Fibroblast of skin of left quadriceps (primary cell): ENCODE measurements at regions not wholly inside any gene's neighbourhood (a gene's known extent, or its start where the extent isn't known, plus 50 kb on each side); places are given as distances from the start of the nearest gene placed in this dataset.
A peak's percentile ranks its signal among the peaks of the same experiment; 100 is the strongest.

ENCODE experiments used
- DNase-seq, 2 experiments: peaks; one replicate each; pipeline ENCODE4 v3.0.0-alpha.2; 2013; ENCODE audit warnings: low read depth in 2 of 2

- no peak for DNase-seq
These were observed 113.7 kb downstream of the RNASET2 start for GRCh38 chr6:166842607-166843006.

- no peak for DNase-seq
These were observed 115.1 kb downstream of the RNASET2 start for GRCh38 chr6:166841216-166841615.

GRCh38 chr6:166839569-166839968 is 116.8 kb downstream of the RNASET2 start:
- no peak for DNase-seq

GRCh38 chr6:166838987-166839386 is 117.4 kb downstream of the RNASET2 start:
- DNase-seq = no peak

- DNase-seq = no peak
These were observed 119.3 kb downstream of the RNASET2 start for GRCh38 chr6:166836785-166837718.

- DNase-seq = no peak
These were observed 122.3 kb downstream of the RNASET2 start for GRCh38 chr6:166834049-166834448.

- DNase-seq = no peak
These were observed 125.4 kb downstream of the RNASET2 start for GRCh38 chr6:166830891-166831363.

GRCh38 chr6:166830185-166830890 is 126.0 kb downstream of the RNASET2 start:
- DNase-seq = no peak

- no peak for DNase-seq
These were observed 130.1 kb downstream of the RNASET2 start for GRCh38 chr6:166826264-166826663.

- peak in 1 of 2 experiments; percentile 4 for DNase-seq
These were observed 130.7 kb downstream of the RNASET2 start for GRCh38 chr6:166825553-166826145.

- no peak for DNase-seq
These were observed 131.5 kb downstream of the RNASET2 start for GRCh38 chr6:166824880-166825250.

- DNase-seq = no peak
These were observed 132.0 kb downstream of the RNASET2 start for GRCh38 chr6:166824146-166824879.

GRCh38 chr6:166822609-166823008 is 133.7 kb downstream of the RNASET2 start:
- DNase-seq = no peak

- no peak for DNase-seq
These were observed 135.9 kb downstream of the RNASET2 start for GRCh38 chr6:166820483-166820882.

- no peak for DNase-seq
These were observed 136.3 kb downstream of the RNASET2 start for GRCh38 chr6:166820070-166820469.

GRCh38 chr6:166815629-166816028 is 140.7 kb downstream of the RNASET2 start:
- no peak for DNase-seq

GRCh38 chr6:166814390-166814789 is 142.0 kb downstream of the RNASET2 start:
- no peak for DNase-seq

- no peak for DNase-seq
These were observed 142.9 kb downstream of the RNASET2 start for GRCh38 chr6:166813461-166813860.

- DNase-seq = no peak
These were observed 145.5 kb downstream of the RNASET2 start for GRCh38 chr6:166810864-166811263.

- no peak for DNase-seq
These were observed 146.6 kb downstream of the RNASET2 start for GRCh38 chr6:166809721-166810120.

- DNase-seq = no peak
These were observed 149.2 kb downstream of the RNASET2 start for GRCh38 chr6:166806962-166807757.
